Pulmonary artery endothelial cell (primary cell): ENCODE measurements at regions not wholly inside any gene's neighbourhood (a gene's known extent, or its start where the extent isn't known, plus 50 kb on each side); places are given as distances from the start of the nearest gene placed in this dataset.

Experiments used
- DNase-seq: peaks from one replicate; pipeline ENCODE4 v3.0.0-alpha.2; 2011; ENCODE audit warnings: low read depth, low spot score

GRCh38 chr10:21327289-21327993 is 198.0 kb downstream of the SKIDA1 start:
- DNase-seq: no peak

- no peak for DNase-seq
Observed at GRCh38 chr10:21326594-21327288, 198.7 kb downstream of the SKIDA1 start.

- DNase-seq: no peak
Observed at GRCh38 chr10:21318540-21319167, 206.8 kb downstream of the SKIDA1 start.

GRCh38 chr10:21317902-21318301 is 207.6 kb downstream of the SKIDA1 start:
- DNase-seq: no peak

DNA sequence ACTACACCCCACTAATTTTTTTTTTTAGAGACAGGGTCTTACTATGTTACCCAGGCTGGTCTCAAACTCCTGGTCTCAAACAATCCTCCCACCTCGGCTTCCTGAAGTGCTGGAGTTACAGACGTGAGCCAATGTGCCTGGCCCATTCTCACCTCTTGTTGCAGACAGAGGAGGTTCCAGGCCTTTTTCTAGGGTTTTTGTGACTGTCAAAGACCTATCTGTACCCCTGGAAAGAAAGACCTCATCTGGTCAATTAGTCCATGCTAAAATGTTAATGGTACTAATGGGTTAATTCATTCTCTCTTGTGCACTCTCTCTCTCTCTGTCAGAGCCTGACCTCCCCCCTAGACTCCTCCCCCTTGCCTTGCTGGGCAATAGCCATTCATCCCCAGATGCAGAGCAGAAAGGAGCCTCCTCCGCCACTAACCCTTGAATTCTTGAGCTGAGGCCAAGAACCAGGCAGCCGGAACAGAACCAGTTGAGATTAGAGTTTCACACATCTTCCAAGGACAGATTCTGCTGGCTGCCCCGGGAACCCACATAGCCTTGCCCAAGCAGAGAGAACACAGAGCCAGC is 209.7 kb downstream of the SKIDA1 start:
- peak; percentile 83 for DNase-seq

GRCh38 chr10:21314906-21315644 is 210.4 kb downstream of the SKIDA1 start:
- no peak for DNase-seq

- DNase-seq: no peak
Observed at GRCh38 chr10:21314111-21314626, 211.3 kb downstream of the SKIDA1 start.

DNA sequence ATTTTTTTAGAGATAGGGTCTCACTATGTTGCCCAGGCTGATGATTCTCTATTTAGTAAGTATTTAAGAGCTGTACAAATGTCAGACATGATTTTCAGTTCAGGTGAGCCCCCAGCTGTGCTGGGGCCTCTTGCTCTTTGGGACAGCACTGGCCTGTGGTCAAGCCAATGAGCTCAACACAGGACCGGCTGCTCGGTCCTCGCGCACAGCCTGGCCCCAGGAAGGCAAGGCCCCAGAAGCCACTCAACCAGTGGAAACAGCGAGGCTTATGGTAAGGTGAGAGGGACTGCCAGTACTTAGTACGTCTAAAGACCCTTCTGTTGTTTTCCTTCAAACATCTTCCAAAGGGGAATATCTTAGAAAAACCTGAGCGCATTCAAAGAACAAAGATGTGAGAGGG is 211.8 kb downstream of the SKIDA1 start:
- DNase-seq: no peak

GRCh38 chr10:21311426-21311825 is 214.1 kb downstream of the SKIDA1 start:
- no peak for DNase-seq

- DNase-seq: no peak
Observed at GRCh38 chr10:21309427-21309826, 216.1 kb downstream of the SKIDA1 start.

DNA sequence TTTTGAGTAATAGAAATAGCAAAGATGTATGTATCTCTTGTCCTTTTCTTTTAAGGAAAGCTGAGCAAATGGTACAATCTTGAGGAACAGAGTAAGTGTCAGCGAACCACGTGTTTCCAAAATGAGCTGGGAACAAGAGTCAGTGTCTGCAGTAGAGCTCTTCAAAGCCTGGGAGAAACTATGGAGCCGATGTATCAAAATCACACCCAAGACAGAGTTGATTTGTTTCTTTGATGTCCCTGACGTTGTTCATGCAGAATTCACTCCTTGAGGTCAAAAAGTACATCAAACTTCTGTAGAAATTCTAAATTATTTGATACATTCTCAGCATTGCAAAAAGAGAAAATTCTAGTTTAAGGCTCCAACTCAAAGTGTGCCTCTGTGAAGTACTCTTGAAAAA is 216.5 kb downstream of the SKIDA1 start:
- DNase-seq: no peak

- no peak for DNase-seq
Observed at GRCh38 chr10:21308018-21308417, 217.5 kb downstream of the SKIDA1 start.

GRCh38 chr10:21304608-21305007 is 220.9 kb downstream of the SKIDA1 start:
- no peak for DNase-seq

DNA sequence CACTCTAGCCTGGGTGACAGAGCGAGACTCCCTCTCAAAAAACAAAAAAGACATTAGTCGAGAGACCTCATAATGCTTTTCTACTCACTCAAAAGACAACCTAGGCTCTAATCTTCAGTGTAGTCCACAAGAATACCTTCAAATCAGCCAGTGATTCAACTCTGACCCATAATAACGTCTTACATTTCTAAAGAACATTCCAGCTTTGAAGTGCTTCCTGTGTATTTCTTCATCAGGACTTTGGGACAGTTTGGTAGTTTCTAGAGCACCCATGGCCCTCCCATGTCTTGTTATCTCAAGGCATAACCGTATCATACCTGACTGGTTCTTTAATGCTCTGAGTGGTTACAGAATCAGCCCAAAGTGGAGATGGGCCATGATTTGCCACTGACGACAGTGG is 221.3 kb downstream of the SKIDA1 start:
- no peak for DNase-seq

GRCh38 chr10:21300551-21300950 is 224.9 kb downstream of the SKIDA1 start:
- DNase-seq: no peak

DNA sequence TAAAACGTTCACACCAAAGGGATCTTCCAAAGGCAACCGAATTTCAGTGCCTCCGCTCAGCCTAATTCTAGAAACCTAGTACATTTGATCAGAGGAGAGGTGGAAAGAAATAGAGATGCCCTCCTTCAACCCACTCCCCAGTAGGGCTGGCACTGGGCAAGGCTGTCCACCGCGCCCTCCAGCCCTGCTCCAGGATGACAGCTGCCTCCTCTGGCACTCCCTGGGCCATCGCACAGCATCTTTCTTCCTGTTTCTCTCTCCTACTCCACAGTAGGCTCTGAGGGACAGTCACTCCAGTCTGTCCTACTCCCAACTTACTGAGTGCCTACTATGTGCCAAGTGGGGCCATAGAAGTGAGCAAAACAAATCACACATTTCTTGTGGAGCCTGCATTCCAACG is 226.2 kb downstream of the SKIDA1 start:
- no peak for DNase-seq

DNA sequence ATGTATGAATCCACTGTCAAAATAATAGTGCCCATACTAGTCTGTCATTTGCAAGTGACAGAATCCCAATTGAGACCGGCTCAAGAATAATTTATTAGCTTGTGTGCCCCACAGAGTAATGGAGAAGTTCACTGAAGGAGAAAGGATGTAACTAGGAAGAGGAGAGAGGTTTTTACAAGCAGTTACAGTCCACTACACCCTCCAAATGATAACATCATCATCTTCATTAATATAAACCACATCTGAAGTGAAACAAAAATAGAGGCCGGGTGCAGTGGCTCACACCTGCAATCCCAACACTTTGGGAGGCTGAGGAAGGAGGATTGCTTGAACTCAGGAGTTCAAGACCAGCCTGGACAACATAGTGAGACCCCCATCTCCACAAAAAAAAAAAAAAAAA is 226.8 kb downstream of the SKIDA1 start:
- DNase-seq: no peak

DNA sequence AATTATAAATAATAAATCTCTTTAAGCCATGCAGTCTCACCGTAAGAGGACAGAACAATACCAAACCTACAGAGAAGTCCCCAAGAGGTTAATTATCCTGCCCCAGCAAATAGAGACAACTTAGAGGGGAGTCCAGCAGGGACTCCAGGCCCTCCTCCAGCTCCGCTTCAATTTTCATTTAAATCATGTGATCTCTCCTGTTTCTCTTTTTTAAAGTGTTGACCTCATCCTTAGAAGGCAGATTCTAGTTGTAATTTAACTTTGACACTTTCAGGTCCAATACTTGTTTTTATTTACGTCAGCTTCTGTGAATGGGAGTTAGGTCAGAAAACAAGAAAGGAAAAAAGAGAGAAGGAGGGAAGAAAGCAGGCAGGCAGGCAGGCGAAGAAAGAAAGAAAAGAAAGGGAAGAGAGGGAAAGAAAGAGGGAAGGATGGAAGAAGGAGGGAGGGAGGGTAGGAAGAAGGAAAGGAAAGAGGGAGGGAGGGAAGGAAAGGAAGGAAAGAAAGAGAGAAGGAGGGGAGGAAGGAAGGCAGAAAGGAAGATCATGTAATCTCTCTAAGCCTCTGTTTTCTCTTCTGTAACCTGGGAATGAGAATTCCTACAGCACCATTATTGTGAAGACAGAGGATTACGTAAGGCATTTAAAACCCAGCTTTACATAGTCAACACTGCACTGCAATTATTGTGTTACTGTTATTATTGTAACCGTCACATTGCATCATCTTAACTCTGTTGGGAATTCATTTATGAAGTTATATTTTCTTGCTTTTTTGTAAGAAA is 227.7 kb downstream of the SKIDA1 start:
- no peak for DNase-seq

DNA sequence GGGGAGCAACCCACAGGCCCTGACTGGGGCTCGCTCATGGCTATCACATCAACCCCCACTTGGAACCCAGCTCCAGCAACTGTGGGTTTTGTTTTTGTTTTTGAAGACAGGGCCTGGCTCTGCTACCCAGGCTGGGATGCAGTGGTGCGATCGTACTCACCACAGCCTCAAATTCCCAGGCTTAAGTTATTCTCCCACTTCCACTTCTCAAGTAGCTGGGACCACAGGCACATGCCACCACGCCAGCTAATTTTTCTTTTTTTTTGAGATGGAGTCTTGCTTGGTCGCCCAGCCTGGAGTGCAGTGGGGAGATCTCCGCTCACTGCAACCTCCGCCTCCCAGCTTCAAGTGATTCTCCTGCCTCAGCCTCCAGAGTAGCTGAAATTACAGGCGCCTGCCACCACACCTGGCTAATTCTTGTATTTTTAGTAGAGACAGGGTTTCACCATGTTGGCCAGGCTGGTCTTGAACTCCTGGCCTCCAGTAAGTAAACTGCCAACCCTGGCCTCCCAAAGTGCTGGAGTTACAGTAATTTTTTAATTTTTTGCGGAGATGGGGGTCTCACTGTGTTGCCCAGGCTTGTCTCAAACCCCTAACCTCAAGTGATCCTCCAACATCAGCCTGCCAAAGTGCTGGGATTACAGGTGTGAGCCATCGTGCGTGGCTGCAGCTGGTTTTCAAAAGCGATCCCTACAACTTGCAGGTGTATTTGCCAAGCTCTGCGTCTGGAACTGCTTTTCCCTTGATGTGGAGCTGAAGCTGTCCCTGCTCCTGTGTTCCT is 228.7 kb downstream of the SKIDA1 start:
- DNase-seq: no peak
